HUES6 (cell line): ENCODE measurements at regions not wholly inside any gene's neighbourhood (a gene's known extent, or its start where the extent isn't known, plus 50 kb on each side); places are given as distances from the start of the nearest gene placed in this dataset.
"Not testable (repeated sequence)": the region's sequence is repeated elsewhere in the genome, so short reads cannot be mapped to it uniquely, and the experiment has no call there.

Source experiments
- H3K27ac ChIP-seq: 2 replicates; pipeline ENCODE4 v1.7.0; 2013; ENCODE audit warnings: low read depth, mild to moderate bottlenecking, low read length, inconsistent platforms
- H3K27me3 ChIP-seq: 2 replicates; pipeline ENCODE4 v1.6.1; 2013; ENCODE audit warnings: low read length; ENCODE audit not compliant: control insufficient read depth, insufficient read depth
- H3K36me3 ChIP-seq: 2 replicates; pipeline ENCODE4 v1.6.1; 2013; ENCODE audit warnings: low read length; ENCODE audit not compliant: control insufficient read depth, insufficient read depth
- H3K4me1 ChIP-seq: 2 replicates; pipeline ENCODE4 v1.6.1; 2013; ENCODE audit warnings: low read length; ENCODE audit not compliant: control insufficient read depth, insufficient read depth
- H3K4me3 ChIP-seq: 2 replicates; pipeline ENCODE4 v1.5.1; 2013; ENCODE audit warnings: low read depth, low read length
- H3K9ac ChIP-seq: one replicate; pipeline ENCODE4 v1.6.1; 2013; ENCODE audit warnings: mild to moderate bottlenecking, low read length
- H3K9me3 ChIP-seq: 2 replicates; pipeline ENCODE4 v1.6.1; 2013; ENCODE audit warnings: low read depth, low read length; ENCODE audit not compliant: control insufficient read depth, insufficient read depth

DNA sequence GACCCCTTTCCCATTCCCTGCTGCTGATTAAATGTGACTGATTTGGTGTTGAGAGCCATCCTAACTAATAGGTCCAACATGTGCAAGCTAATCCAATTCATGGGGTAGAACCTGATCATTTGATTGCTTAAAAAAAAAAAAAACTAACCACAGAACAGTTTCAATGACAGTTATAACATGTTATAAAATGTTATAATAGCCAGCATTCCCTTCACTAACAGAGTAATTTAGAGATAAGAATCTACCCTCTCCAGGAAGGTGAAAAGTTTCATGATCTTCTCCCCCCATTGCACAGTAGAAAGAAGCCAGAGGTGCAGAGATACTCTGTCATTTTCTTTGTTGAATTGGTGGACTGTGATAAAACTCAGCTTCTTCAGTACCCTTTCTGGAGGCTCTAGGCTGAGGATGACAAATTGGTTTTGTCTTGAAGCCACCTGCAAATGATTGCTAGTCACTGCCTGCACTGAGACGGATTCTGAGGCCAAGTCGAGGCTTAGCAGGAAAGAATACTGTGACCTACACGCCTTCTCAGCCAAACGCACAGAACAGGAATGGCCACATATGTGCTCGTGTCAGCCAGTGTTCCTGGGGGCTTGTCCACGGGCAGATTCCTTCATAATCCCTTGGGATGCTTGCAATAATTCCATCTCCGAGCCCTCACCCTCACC is 215.7 kb upstream of the IRF2BP2 start:
- Histone ChIP-seq H3K4me1 (no peaks in the 10 kb centered on the region), H3K27ac (no peak overlapping the region), H3K27me3 (no peaks in the 10 kb centered on the region), H3K4me3 (no peak overlapping the region), H3K9me3 (no peaks in the 10 kb centered on the region), H3K9ac (no peak overlapping the region), H3K36me3 (no peaks in the 10 kb centered on the region)

DNA sequence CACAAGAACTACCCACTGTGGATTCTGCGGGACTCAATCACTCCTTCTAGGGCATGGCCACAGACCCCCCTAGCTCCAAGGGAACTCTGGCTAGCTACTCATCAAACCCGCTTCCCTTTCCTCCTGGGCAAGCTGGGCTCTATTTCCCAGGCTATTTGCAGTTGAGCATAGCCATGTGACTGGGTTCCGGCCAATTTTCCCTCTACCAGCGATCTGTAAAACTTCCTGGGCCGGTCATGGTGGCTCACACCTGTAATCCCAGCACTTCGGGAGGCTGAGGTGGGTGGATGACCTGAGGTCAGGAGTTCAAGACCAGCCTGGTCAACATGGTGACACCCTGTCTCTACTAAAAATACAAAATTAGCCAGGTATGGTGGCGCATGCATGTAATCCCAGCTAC is 214.9 kb upstream of the IRF2BP2 start:
- H3K27me3 ChIP-seq, H3K9me3 ChIP-seq, H3K9ac ChIP-seq, H3K4me3 ChIP-seq, H3K4me1 ChIP-seq, H3K27ac ChIP-seq, H3K36me3 ChIP-seq: not testable (repeated sequence)

DNA sequence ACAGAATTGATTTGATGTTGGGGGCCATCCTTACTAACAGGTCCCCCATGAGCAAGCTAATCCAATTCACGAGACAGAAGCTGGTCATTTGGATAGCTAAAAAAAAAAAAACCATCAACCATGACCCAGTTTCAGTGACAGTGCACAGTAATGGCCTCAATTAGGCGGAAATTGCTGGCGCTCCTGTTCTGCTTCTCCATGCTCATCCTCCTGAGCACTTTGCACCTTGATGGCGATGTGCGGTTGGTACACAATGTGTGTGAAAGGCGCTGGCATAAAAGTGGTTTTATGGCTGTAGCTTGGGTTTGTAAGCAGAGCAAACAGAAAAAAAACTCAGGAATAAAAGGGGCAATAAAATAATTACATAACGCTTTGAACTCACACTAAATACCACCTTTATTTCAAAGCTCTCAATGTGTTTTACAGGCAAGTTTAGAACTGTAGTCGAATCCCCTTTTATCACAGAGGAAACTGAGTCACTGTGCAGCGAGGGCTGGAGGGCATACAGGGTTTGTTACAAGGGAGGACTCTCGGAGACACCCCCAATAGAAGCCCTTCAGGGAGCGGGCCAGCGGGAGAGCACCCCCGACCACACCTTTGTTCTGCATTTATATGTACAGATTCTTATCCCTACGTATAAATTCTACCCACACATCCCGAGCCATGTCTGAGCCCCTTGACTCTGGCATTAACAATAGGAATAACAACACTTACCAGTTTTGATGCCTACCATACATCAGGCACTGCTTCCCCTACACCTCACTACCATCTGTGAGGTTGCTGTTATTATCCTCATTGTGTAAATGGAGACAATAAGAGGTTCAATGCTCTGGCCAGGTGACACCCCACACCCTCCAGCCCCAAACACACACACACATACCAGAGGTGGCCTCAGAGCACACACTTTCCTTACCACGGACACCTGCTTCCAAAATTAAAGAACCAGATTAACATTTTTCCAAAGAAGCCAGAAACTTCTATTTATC is 213.5 kb upstream of the IRF2BP2 start:
- no peak overlapping the region for H3K9ac ChIP-seq
- no peak overlapping the region for H3K27ac ChIP-seq
- no peak overlapping the region for H3K4me3 ChIP-seq
- H3K4me1 ChIP-seq, result no peaks in the 10 kb centered on the region
- H3K36me3 ChIP-seq, result no peaks in the 10 kb centered on the region
- no peaks in the 10 kb centered on the region for H3K9me3 ChIP-seq
- H3K27me3 ChIP-seq, result no peaks in the 10 kb centered on the region

DNA sequence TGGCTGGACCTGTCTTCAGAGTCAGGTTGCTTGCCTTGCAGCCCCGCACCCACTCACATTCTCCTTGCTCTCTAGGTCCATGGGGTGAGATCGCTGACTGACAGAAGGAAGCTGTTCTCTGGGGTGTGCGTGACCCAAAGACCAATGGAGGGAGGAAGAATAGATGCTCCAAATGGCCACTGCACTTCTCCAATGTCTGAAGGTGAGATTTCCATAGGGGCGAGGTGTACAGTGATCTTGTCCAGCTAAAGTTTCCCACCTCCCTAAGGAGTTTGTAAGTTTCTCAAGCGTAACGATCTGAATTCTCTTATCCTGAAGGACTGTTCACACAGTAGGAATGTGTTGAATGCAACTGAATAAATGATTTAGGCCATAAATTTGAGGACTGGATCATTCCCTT is 211.9 kb upstream of the IRF2BP2 start:
- H3K27me3 ChIP-seq, result no peaks in the 10 kb centered on the region
- no peaks in the 10 kb centered on the region for H3K4me1 ChIP-seq
- H3K27ac ChIP-seq, result no peak overlapping the region
- H3K9ac ChIP-seq, result no peak overlapping the region
- no peaks in the 10 kb centered on the region for H3K36me3 ChIP-seq
- no peak overlapping the region for H3K4me3 ChIP-seq
- H3K9me3 ChIP-seq, result no peaks in the 10 kb centered on the region

DNA sequence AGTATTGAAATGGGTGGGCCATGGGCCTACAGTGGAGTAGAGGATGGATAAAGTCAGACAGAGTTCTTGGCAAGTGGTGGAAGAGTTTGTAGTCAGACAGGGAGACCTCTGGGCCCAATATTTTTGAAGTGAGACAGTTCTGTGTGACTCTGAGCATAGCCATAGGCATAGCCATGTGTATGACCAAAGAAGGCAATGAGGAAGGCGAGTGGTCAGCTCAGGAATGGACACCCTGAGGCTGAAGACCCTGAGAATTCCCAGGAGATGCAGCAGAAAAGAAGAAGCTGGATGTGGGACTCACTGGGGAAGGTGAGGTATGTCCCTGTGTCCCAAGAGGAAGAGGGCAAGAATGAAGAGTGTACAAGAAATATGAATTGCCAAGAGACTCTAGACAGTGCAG is 210.6 kb upstream of the IRF2BP2 start:
- Histone ChIP-seq H3K9me3 (no peaks in the 10 kb centered on the region), H3K27me3 (no peaks in the 10 kb centered on the region), H3K9ac (no peak overlapping the region), H3K36me3 (no peaks in the 10 kb centered on the region), H3K27ac (no peak overlapping the region), H3K4me1 (no peaks in the 10 kb centered on the region), H3K4me3 (no peak overlapping the region)

DNA sequence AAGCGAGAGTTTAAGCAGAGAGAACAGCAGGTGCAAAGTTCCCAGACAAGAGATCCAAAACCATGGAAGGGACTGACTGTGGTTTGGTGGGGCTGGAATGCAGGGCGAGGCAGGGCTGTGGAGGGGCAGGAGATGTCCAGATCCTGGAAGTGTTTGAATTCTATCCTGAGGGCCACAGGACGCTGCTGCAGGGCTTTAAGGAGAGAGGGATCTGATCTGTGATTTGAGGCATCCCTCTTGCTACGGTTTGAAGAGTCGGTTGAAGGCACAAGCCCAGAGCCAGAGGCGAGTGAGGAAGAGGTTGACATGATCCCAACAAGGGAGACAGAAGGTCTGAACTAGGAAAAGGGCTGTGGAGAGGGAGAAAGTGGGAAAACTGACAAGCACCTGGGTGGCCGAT is 209.9 kb upstream of the IRF2BP2 start:
- H3K27ac ChIP-seq, H3K36me3 ChIP-seq, H3K4me3 ChIP-seq, H3K9ac ChIP-seq, H3K27me3 ChIP-seq, H3K4me1 ChIP-seq, H3K9me3 ChIP-seq: not testable (repeated sequence)

DNA sequence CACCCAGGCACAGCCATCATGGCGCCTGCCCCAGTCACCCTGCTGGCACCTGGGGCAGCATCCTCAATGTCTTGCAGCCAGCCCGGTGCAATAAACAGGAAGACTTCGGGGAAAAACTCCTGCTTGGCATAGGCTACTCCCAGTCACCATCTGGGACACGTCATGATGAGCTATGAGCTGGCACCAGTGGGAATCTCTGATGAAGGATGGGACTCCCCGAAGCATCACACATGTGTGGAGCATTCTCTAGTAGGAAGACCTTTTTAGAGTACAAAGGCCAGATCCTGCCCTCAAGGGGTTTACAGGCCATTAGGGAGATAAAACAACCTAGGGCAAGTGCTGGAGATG is 208.0 kb upstream of the IRF2BP2 start:
- H3K4me3 ChIP-seq, H3K27ac ChIP-seq, H3K9me3 ChIP-seq, H3K4me1 ChIP-seq, H3K27me3 ChIP-seq, H3K36me3 ChIP-seq, H3K9ac ChIP-seq: not testable (repeated sequence)

DNA sequence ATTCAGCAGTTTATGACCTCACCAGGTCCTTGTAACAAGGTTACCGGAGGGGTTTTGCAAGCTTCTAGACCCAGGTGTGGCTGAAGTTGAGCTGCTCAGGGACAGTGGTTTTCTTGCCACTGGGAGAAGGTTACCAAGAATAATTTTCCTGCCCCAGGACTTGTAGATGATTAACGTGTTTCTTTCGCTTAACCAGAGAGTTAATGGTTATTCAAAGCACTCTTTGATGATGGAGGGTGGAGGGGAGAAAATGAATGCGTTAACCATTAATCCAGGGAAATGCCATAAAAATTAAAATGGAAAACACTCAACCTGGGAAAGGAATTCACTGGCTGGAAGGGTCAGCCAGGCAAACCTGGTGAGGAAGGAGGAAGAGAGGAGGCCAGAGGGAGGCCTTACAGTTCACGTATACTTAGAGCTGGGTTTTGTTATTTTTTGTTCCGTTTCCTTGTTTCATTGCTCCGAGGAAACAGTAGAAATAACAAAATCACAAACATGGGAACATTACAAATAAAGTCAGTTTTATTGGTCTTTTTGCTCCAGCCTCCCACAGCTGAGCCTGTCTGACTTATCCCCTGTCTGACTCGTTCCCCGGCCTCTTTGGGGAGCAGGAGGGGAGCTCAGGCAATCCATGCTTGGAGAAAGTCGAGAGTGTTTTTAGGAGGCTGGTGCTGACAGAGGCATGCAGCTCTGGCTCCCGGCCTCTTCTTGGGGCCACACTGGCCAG is 207.5 kb upstream of the IRF2BP2 start:
- H3K36me3 ChIP-seq, H3K4me1 ChIP-seq, H3K9ac ChIP-seq, H3K27me3 ChIP-seq, H3K9me3 ChIP-seq, H3K4me3 ChIP-seq, H3K27ac ChIP-seq: not testable (repeated sequence)

DNA sequence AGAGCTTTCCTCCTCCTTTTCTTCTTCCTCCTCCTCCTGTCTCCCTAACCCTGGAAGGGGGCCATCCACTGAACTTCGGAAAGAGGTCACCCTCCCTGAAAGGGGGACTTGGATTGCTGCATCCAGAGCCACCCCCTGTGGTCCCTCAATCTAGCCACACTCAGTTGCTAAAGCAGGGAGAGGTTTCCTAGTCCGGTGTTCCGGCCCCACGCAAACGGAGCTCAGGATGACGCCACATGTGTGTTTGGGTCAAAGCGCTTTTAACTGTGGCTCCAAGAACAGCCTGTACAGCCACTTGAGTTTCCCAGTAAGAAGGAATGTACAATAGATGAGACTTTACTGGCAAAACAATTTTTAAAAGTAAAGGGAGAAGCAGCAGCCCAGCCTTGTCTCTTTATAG is 206.9 kb upstream of the IRF2BP2 start:
- H3K27ac ChIP-seq, H3K36me3 ChIP-seq, H3K4me1 ChIP-seq, H3K4me3 ChIP-seq, H3K9me3 ChIP-seq, H3K9ac ChIP-seq, H3K27me3 ChIP-seq: not testable (repeated sequence)

DNA sequence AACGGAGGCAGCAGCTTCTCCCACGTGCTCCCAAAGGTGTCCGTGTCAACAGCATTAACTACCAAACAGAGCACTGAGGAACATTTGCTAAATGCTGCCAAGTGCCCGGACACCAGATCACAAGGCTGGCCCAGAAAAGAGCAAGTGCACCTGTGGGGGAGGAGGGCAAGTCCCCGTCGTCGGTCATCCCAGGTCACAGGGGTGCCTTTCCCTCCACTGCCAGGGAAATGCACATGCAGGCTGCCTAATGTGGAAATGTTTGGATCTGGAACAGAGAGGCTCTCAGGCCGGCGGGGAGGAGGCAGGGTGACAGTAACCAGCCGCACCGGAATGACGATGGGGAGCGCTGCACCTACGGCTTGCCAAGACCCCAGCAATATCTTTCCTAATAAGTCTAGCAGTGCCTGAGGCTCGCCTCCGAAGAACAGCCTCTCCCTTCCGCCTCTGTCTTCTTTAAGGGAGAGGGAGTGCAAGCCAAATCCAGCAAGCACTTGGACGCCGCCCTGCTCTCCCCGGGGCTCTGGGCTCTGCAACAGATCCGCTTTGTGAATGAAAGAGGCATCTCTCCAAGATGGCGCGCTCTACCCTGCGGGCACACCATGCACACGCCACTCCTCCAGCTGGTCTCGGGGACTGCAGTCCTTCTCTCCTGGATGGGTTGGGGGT is 206.3 kb upstream of the IRF2BP2 start:
- H3K4me1 ChIP-seq, H3K27ac ChIP-seq, H3K4me3 ChIP-seq, H3K27me3 ChIP-seq, H3K9ac ChIP-seq, H3K36me3 ChIP-seq, H3K9me3 ChIP-seq: not testable (repeated sequence)
